Tibial nerve (tissue), 3 donors: ENCODE measurements at regions not wholly inside any gene's neighbourhood (a gene's known extent, or its start where the extent isn't known, plus 50 kb on each side); places are given as distances from the start of the nearest gene placed in this dataset.

Experiments used
- CTCF ChIP-seq, 5 experiments: fragments of 200-600 bp in 3 of 5; fragments of 450-650 bp in 2 of 5; sonication (generic) in 3 of 5; IDR thresholded peaks; one replicate each; pipeline ENCODE4 v1.5.1; 2016 to 2019; ENCODE audit warnings: antibody characterized with exemption in 5 of 5, mild to moderate bottlenecking in 3 of 5, moderate library complexity in 2 of 5
- POLR2A ChIP-seq, 2 donors: fragments of 450-650 bp; IDR thresholded peaks; one replicate each; pipeline ENCODE4 v1.6.1; 2017; ENCODE audit warnings: antibody characterized with exemption in 2 of 2, mild to moderate bottlenecking in 2 of 2, moderate library complexity in 2 of 2

GRCh38 chr5:92023555-92023954 is 640.4 kb upstream of the ARRDC3 start:
- TF ChIP-seq CTCF (IDR thresholded peaks at IDR 0.05) (no peak), POLR2A (IDR thresholded peaks at IDR 0.05) (no peak)
